GM13977 (cell line): ENCODE measurements at regions not wholly inside any gene's neighbourhood (a gene's known extent, or its start where the extent isn't known, plus 50 kb on each side); places are given as distances from the start of the nearest gene placed in this dataset.

Experiments used
- DNase-seq: peaks from one replicate; pipeline ENCODE4 v3.0.0; 2012; ENCODE audit warnings: low spot score
- CTCF ChIP-seq: IDR thresholded peaks from 2 replicates; pipeline ENCODE4 v1.5.1; 2012; ENCODE audit warnings: mild to moderate bottlenecking, control low read depth; ENCODE audit not compliant: insufficient read depth; ENCODE audit errors: extremely low read depth, missing control alignments
- in situ Hi-C: fragments of 300-500 bp; cut with MboI; formaldehyde crosslinking; loops from one replicate; pipeline ENCODE4 v1.12.0; 2022; ENCODE audit warnings: low sequenced_read_pairs, low pct_unique_long_range_greater_than_20kb, mixed read lengths, inconsistent platforms; ENCODE audit not compliant: unreplicated experiment

GRCh38 chr13:111902726-111903125 lies 164.2 kb upstream of the SOX1 start:
- no peak for TF ChIP-seq CTCF
- in situ Hi-C loops, result no loop called here

GRCh38 chr13:111903143-111903542 lies 163.8 kb upstream of the SOX1 start:
- DNase-seq, result no peak
- TF ChIP-seq CTCF, result no peak
- in situ Hi-C loops, result no loop called here

More at GRCh38 chr13:111902726-111903125, 164.2 kb upstream of the SOX1 start:
- no peak for DNase-seq

- in situ Hi-C loops, result no loop called here
- no peak for DNase-seq
- no peak for TF ChIP-seq CTCF
Observed at GRCh38 chr13:111904166-111904565, 162.8 kb upstream of the SOX1 start.

GRCh38 chr13:111904701-111905608 lies 162.0 kb upstream of the SOX1 start:
- DNase-seq, result no peak
- TF ChIP-seq CTCF, result no peak
- in situ Hi-C loops, result no loop called here

- in situ Hi-C loops, result no loop called here
- no peak for TF ChIP-seq CTCF
- no peak for DNase-seq
Observed at GRCh38 chr13:111905609-111905945, 161.4 kb upstream of the SOX1 start.

- in situ Hi-C loops, result no loop called here
- no peak for TF ChIP-seq CTCF
- DNase-seq, result no peak
Observed at GRCh38 chr13:111906306-111906705, 160.6 kb upstream of the SOX1 start.
